ENCODE measurements at regions not wholly inside any gene's neighbourhood (a gene's known extent, or its start where the extent isn't known, plus 50 kb on each side); places are given as distances from the start of the nearest gene placed in this dataset.

DNA sequence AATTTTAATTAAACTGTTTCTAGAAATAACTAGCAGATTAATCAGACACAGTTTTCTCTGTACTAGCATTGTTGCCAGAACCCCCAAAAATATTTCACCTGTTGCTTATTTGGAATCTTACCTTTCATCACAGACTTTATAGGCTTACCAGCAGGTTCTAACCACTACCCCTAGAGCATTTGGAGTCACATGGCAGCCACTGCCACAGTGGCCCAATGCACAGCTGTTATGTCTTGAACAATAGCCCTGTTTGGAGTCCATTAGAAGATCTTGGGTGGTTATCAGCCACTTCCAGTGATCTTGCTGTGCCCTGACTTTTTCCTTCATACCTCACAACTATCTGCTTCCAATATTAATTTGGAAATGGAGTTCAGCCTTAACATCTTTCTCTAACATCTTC lies 186.2 kb upstream of the TANK start:
- peaks cover 5% of the 10 kb centered on the region; the same call in 1 of the 2 replicates for H3K9me3 ChIP-seq
- H3K4me3 ChIP-seq (ENCODE audit: low read depth in 2 of 2, low read length in 1 of 2), result no peak overlapping the region
- no peaks in the 10 kb centered on the region for H3K27me3 ChIP-seq (ENCODE audit: insufficient read depth)
- H3K4me1 ChIP-seq (ENCODE audit: control insufficient read depth in 1 of 2, insufficient read depth in 2 of 2, low read depth in 1 of 2, low read length in 1 of 2), result peaks cover 0 to 6% of the 10 kb centered on the region in 2 experiments; a peak in 3 of 4 replicates
- no peak overlapping the region for H3K27ac ChIP-seq (ENCODE audit: low read depth in 2 of 2, low read length in 1 of 2)
- H3K4me2 ChIP-seq, result no peak overlapping the region
- H3K9ac ChIP-seq, result no peak overlapping the region
- no peaks in the 10 kb centered on the region for H3K36me3 ChIP-seq (replicated peaks in 1 of 2; ENCODE audit: control insufficient read depth in 1 of 2, insufficient read depth in 2 of 2, low read length in 1 of 2)
- no peaks in the 10 kb centered on the region for H3K79me2 ChIP-seq (ENCODE audit: insufficient read depth)
- H3F3A ChIP-seq (replicated peaks; ENCODE audit: insufficient read depth), result no peaks in the 10 kb centered on the region
- no peaks in the 10 kb centered on the region for H3K9me2 ChIP-seq
- no peaks in the 10 kb centered on the region for H4K20me1 ChIP-seq (ENCODE audit: insufficient read depth)
- POLR2A ChIA-PET, result no interaction called here
- CTCF ChIA-PET, result interaction anchor here (0.6 to 1.1 kb wide), 2 partner anchors 16 to 20 kb away, joined by 3 read pairs; no protein-coding TSS in a partner anchor
- H2AFZ ChIP-seq (ENCODE audit: low read depth), result no peak overlapping the region
- TF ChIP-seq RCOR1 (IDR thresholded peaks at IDR 0.05; ENCODE audit: low read length), result no peak
- no peak for TF ChIP-seq RFX5 (IDR thresholded peaks at IDR 0.05; ENCODE audit: low read length)
- no peak for TF ChIP-seq GABPA (IDR thresholded peaks at IDR 0.05; ENCODE audit: low read depth)
- no peak for TF ChIP-seq CHD2 (IDR thresholded peaks at IDR 0.05; ENCODE audit: low read length, partially characterized antibody)
- TF ChIP-seq POLR2AphosphoS5 (IDR thresholded peaks at IDR 0.05; ENCODE audit: low read depth, low read length), result no peak
- no peak for TF ChIP-seq ELF1 (IDR thresholded peaks at IDR 0.05)
- TF ChIP-seq, protein P1, sequence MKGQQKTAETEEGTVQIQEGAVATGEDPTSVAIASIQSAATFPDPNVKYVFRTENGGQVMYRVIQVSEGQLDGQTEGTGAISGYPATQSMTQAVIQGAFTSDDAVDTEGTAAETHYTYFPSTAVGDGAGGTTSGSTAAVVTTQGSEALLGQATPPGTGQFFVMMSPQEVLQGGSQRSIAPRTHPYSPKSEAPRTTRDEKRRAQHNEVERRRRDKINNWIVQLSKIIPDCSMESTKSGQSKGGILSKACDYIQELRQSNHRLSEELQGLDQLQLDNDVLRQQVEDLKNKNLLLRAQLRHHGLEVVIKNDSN (IDR thresholded peaks at IDR 0.05; ENCODE audit: borderline replicate concordance, low read depth), result no peak
- no peak for TF ChIP-seq SMC3 (IDR thresholded peaks at IDR 0.05; ENCODE audit: low read depth, low read length)
- DNase-seq, result no peak

DNA sequence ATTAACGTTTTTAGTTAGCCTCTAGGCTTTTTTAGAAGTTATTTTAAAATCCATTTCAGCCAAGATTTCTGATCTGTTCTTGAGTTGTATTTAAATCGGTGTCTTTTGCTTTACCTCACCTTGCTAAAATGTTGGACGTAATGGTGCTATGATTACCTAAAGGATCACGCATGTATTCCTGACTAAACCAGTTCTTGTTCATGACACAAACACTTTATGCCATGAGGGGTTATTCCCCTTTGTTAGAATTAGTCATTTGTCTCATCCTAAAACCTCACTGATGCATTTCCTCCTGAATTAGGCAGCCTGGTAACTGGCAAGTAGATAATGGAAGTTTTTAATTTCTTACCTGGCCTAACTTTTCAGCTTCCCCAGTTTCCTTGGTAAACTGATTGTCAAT lies 185.4 kb upstream of the TANK start:
- CTCF ChIA-PET, result interaction anchor here (0.6 to 1.1 kb wide), 2 partner anchors 15 to 19 kb away, joined by 3 read pairs; no protein-coding TSS in a partner anchor

DNA sequence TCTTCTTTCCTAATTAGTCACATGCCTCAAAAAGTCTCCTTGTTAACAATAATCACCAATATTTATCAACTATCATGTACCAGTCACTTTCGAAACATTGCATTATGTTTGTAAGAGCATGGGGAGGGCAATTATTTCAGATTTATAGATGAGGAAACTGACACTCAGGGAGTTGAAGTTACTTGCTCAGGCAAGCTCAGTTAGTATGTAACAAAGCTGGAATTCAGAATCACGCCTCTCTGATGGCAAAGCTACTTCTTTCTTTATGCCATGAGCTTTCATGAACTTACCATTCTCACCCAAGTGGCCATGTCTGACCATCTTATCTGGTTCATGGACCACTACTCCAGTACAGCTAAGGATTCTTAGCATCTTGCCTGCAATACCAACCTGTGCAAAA lies 183.4 kb upstream of the TANK start:
- 90% methylated on average over 2 of the region's 2 CpGs for WGBS (ENCODE audit: low lambda C conversion rate)
- Histone ChIP-seq H3F3A (replicated peaks; ENCODE audit: insufficient read depth) (no peaks in the 10 kb centered on the region), H3K9me2 (no peaks in the 10 kb centered on the region), H3K9me3 (peaks cover 9% of the 10 kb centered on the region; the same call in 1 of the 2 replicates), H4K20me1 (ENCODE audit: insufficient read depth) (no peaks in the 10 kb centered on the region), H3K4me3 (ENCODE audit: low read depth in 2 of 2, low read length in 1 of 2) (no peak overlapping the region), H3K27ac (ENCODE audit: low read depth in 2 of 2, low read length in 1 of 2) (no peak overlapping the region), H3K79me2 (ENCODE audit: insufficient read depth) (no peaks in the 10 kb centered on the region), H3K27me3 (ENCODE audit: insufficient read depth) (no peaks in the 10 kb centered on the region), H3K36me3 (replicated peaks in 1 of 2; ENCODE audit: control insufficient read depth in 1 of 2, insufficient read depth in 2 of 2, low read length in 1 of 2) (no peaks in the 10 kb centered on the region), H3K4me1 (ENCODE audit: control insufficient read depth in 1 of 2, insufficient read depth in 2 of 2, low read depth in 1 of 2, low read length in 1 of 2) (no peaks in the 10 kb centered on the region; a peak in 2 of 4 replicates), H2AFZ (ENCODE audit: low read depth) (no peak overlapping the region), H3K9ac (no peak overlapping the region), H3K4me2 (no peak overlapping the region)
- ChIA-PET CTCF (interaction anchor here (0.7 to 1.9 kb wide), 8 partner anchors 9 to 868 kb away, joined by 3 to 12 read pairs (median 3); no protein-coding TSS in a partner anchor), POLR2A (no interaction called here)
- DNase-seq, result no peak
- TF ChIP-seq, protein P2, sequence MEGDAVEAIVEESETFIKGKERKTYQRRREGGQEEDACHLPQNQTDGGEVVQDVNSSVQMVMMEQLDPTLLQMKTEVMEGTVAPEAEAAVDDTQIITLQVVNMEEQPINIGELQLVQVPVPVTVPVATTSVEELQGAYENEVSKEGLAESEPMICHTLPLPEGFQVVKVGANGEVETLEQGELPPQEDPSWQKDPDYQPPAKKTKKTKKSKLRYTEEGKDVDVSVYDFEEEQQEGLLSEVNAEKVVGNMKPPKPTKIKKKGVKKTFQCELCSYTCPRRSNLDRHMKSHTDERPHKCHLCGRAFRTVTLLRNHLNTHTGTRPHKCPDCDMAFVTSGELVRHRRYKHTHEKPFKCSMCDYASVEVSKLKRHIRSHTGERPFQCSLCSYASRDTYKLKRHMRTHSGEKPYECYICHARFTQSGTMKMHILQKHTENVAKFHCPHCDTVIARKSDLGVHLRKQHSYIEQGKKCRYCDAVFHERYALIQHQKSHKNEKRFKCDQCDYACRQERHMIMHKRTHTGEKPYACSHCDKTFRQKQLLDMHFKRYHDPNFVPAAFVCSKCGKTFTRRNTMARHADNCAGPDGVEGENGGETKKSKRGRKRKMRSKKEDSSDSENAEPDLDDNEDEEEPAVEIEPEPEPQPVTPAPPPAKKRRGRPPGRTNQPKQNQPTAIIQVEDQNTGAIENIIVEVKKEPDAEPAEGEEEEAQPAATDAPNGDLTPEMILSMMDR (IDR thresholded peaks at IDR 0.05), result no peak
- TF ChIP-seq FOSL2 (IDR thresholded peaks at IDR 0.05; ENCODE audit: borderline replicate concordance, low read depth), result no peak
- no peak for TF ChIP-seq JUND (IDR thresholded peaks at IDR 0.05)
- no peak for TF ChIP-seq RCOR1 (IDR thresholded peaks at IDR 0.05; ENCODE audit: low read length)
- TF ChIP-seq MEF2A (IDR thresholded peaks at IDR 0.05; ENCODE audit: borderline replicate concordance, low read depth), result no peak
- TF ChIP-seq, protein P3, sequence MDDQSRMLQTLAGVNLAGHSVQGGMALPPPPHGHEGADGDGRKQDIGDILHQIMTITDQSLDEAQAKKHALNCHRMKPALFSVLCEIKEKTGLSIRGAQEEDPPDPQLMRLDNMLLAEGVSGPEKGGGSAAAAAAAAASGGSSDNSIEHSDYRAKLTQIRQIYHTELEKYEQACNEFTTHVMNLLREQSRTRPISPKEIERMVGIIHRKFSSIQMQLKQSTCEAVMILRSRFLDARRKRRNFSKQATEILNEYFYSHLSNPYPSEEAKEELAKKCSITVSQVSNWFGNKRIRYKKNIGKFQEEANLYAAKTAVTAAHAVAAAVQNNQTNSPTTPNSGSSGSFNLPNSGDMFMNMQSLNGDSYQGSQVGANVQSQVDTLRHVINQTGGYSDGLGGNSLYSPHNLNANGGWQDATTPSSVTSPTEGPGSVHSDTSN (IDR thresholded peaks at IDR 0.05), result no peak
- no peak for TF ChIP-seq NFIC (IDR thresholded peaks at IDR 0.05; ENCODE audit: borderline replicate concordance)
- TF ChIP-seq YY1 (IDR thresholded peaks at IDR 0.05; ENCODE audit: low read depth), result no peak
- no peak for TF ChIP-seq EP300 (IDR thresholded peaks at IDR 0.05; ENCODE audit: borderline replicate concordance in 1 of 2, low read depth in 1 of 2, low read length in 1 of 2)
- no peak for TF ChIP-seq TCF12 (IDR thresholded peaks at IDR 0.05)
- TF ChIP-seq, protein P1 (IDR thresholded peaks at IDR 0.05; ENCODE audit: borderline replicate concordance, low read depth), result no peak
- TF ChIP-seq, protein P4, sequence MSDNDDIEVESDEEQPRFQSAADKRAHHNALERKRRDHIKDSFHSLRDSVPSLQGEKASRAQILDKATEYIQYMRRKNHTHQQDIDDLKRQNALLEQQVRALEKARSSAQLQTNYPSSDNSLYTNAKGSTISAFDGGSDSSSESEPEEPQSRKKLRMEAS (IDR thresholded peaks at IDR 0.05; ENCODE audit: low read depth), result no peak
- no peak for TF ChIP-seq MXI1 (IDR thresholded peaks at IDR 0.05; ENCODE audit: low read depth, low read length)
- no peak for TF ChIP-seq FOXM1 (IDR thresholded peaks at IDR 0.05; ENCODE audit: low read depth)

More for the DNA sequence above, 185.4 kb upstream of the TANK start:
- Histone ChIP-seq H3F3A (replicated peaks; ENCODE audit: insufficient read depth) (no peaks in the 10 kb centered on the region), H3K27ac (ENCODE audit: low read depth in 2 of 2, low read length in 1 of 2) (no peak overlapping the region), H3K4me1 (ENCODE audit: control insufficient read depth in 1 of 2, insufficient read depth in 2 of 2, low read depth in 1 of 2, low read length in 1 of 2) (peaks cover 0 to 6% of the 10 kb centered on the region in 2 experiments; a peak in 3 of 4 replicates), H3K9me3 (peaks cover 9% of the 10 kb centered on the region; the same call in 1 of the 2 replicates), H3K9ac (no peak overlapping the region), H4K20me1 (ENCODE audit: insufficient read depth) (no peaks in the 10 kb centered on the region), H2AFZ (ENCODE audit: low read depth) (no peak overlapping the region), H3K36me3 (replicated peaks in 1 of 2; ENCODE audit: control insufficient read depth in 1 of 2, insufficient read depth in 2 of 2, low read length in 1 of 2) (no peaks in the 10 kb centered on the region), H3K9me2 (no peaks in the 10 kb centered on the region), H3K4me3 (ENCODE audit: low read depth in 2 of 2, low read length in 1 of 2) (no peak overlapping the region), H3K79me2 (ENCODE audit: insufficient read depth) (no peaks in the 10 kb centered on the region), H3K27me3 (ENCODE audit: insufficient read depth) (no peaks in the 10 kb centered on the region), H3K4me2 (no peak overlapping the region)
- 71% methylated on average over 4 of the region's 4 CpGs for WGBS (ENCODE audit: low lambda C conversion rate)
- POLR2A ChIA-PET, result no interaction called here
- no peak for DNase-seq
- no peak for TF ChIP-seq JUND (IDR thresholded peaks at IDR 0.05)

All from SK-N-SH (cell line).